ENCODE measurements at regions not wholly inside any gene's neighbourhood (a gene's known extent, or its start where the extent isn't known, plus 50 kb on each side); places are given as distances from the start of the nearest gene placed in this dataset.

DNA sequence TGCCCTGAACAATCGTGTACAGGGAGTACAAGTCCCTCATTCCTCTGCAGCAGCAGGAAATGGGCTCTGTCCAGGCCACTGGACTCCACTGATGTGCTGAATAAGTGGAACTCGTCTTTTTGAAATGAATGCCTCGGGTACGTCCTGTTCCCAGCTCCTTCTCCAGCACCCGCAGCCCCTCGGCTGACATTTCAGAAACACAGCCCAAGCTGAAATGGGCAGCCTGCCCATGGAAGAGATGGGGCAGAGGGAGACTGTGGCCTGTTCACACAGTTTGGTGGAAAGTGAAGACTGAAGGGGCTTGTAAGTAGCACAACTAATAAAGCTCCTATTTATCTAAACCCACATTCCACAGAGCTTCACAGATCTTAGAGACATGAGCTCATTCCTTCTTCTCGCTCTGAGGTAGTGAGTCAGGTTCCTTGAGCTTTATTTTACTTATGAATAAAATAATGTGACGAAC lies 498.6 kb downstream of the TXNL1 start:
- H3K4me3 ChIP-seq: no peak overlapping the region
- TF ChIP-seq CTCF (IDR thresholded peaks at IDR 0.05): no peak
- TF ChIP-seq POLR2A (IDR thresholded peaks at IDR 0.05): no peak
- no peaks in the 10 kb centered on the region for H3K9me3 ChIP-seq
- H3K36me3 ChIP-seq: no peaks in the 10 kb centered on the region
- intact Hi-C loops (cut with DNase I): no loop called here
- WGBS, 2 donors: 71 to 73% methylated on average over 4 to 7 of the region's 8 CpGs
- no peaks in the 10 kb centered on the region for H3K27me3 ChIP-seq
- no peak for DNase-seq
- peak overlapping the region; percentile 48 to 78 (median 71) for H3K27ac ChIP-seq
- peaks cover 0 to 15% (median 0%) of the 10 kb centered on the region in 3 donors for H3K4me1 ChIP-seq

GRCh38 chr18:56139372-56139771 lies 499.0 kb downstream of the TXNL1 start:
- H3K4me1 ChIP-seq: peaks cover 0 to 15% (median 0%) of the 10 kb centered on the region in 3 donors

GRCh38 chr18:56136105-56136504 lies 502.3 kb downstream of the TXNL1 start:
- no peak overlapping the region for H3K27ac ChIP-seq
- no peaks in the 10 kb centered on the region for H3K9me3 ChIP-seq
- H3K4me3 ChIP-seq: no peak overlapping the region
- H3K4me1 ChIP-seq: peaks cover 0 to 15% (median 0%) of the 10 kb centered on the region in 3 donors
- H3K27me3 ChIP-seq: no peaks in the 10 kb centered on the region
- TF ChIP-seq CTCF (IDR thresholded peaks at IDR 0.05) (no peak), POLR2A (IDR thresholded peaks at IDR 0.05) (no peak)
- intact Hi-C loops (cut with DNase I): no loop called here
- no peak for DNase-seq
- H3K36me3 ChIP-seq: no peaks in the 10 kb centered on the region
- WGBS, 2 donors: 80 to 90% methylated on average over 2 of the region's 2 CpGs

More at GRCh38 chr18:56139372-56139771, 499.0 kb downstream of the TXNL1 start:
- Histone ChIP-seq H3K27ac (peak overlapping the region; percentile 38 to 78 (median 71)), H3K36me3 (no peaks in the 10 kb centered on the region), H3K4me3 (no peak overlapping the region), H3K27me3 (no peaks in the 10 kb centered on the region), H3K9me3 (no peaks in the 10 kb centered on the region)
- intact Hi-C loops (cut with DNase I): no loop called here
- TF ChIP-seq CTCF (IDR thresholded peaks at IDR 0.05) (no peak), POLR2A (IDR thresholded peaks at IDR 0.05) (no peak)
- no peak for DNase-seq

GRCh38 chr18:56130481-56130880 lies 507.9 kb downstream of the TXNL1 start:
- Histone ChIP-seq H3K4me3 (no peak overlapping the region), H3K27me3 (no peaks in the 10 kb centered on the region), H3K4me1 (peaks cover 0 to 7% (median 0%) of the 10 kb centered on the region in 3 donors), H3K36me3 (no peaks in the 10 kb centered on the region), H3K27ac (no peak overlapping the region), H3K9me3 (no peaks in the 10 kb centered on the region)
- no peak for TF ChIP-seq POLR2A (IDR thresholded peaks at IDR 0.05)
- no peak for TF ChIP-seq CTCF (IDR thresholded peaks at IDR 0.05)
- no peak for DNase-seq
- intact Hi-C loops (cut with DNase I): no loop called here
- 90 to 91% methylated on average over 2 of the region's 2 CpGs for WGBS, 2 donors

DNA sequence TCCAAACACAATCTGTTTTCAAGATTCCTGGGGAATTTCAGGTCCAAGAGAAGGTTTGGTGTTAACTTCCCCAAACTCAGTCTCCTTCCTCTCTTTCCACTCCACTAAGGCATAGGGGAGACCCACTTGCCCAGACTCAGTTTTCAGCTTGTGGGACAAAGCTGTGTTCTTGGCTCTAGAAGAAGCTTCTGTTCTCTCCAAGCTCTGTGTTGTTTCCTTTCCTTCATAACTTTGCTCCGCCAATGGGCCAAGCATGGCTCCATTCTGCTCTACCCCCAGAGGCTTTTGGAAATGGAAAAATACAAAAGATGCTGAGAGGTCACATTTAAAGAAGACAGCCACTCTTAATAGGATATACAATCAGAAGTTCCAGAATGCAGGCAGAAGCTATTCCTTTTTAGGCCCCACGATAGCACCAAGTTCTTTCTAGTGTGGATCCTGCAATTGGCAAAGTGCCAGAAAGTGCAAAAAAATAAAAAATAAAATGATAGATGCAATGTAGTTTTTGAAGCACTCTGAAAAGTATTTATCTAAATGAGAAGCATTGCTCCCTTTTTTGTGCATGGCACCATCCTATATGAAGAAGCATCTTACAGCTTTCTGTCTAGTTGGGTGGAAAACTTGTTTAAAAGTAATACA lies 510.1 kb downstream of the TXNL1 start:
- DNase-seq: no peak
- intact Hi-C loops (cut with DNase I): no loop called here

More for the DNA sequence above, 510.1 kb downstream of the TXNL1 start:
- TF ChIP-seq POLR2A (IDR thresholded peaks at IDR 0.05): no peak
- no peak for TF ChIP-seq CTCF (IDR thresholded peaks at IDR 0.05)
- Histone ChIP-seq H3K4me3 (no peak overlapping the region), H3K27me3 (no peaks in the 10 kb centered on the region), H3K9me3 (no peaks in the 10 kb centered on the region), H3K27ac (no peak overlapping the region), H3K4me1 (peaks cover 0 to 23% (median 0%) of the 10 kb centered on the region in 3 donors), H3K36me3 (no peaks in the 10 kb centered on the region)
- WGBS, 2 donors: 18 to 59% methylated on average over 2 of the region's 2 CpGs
